Neural progenitor cell (in vitro differentiated cells): ENCODE measurements at regions not wholly inside any gene's neighbourhood (a gene's known extent, or its start where the extent isn't known, plus 50 kb on each side); places are given as distances from the start of the nearest gene placed in this dataset.

ENCODE experiments used
- EZH2 ChIP-seq: fragments of 200-600 bp; sonication (generic); IDR thresholded peaks from 2 replicates; pipeline ENCODE4 v1.6.1; 2017; ENCODE audit warnings: antibody characterized with exemption, mild to moderate bottlenecking, moderate library complexity
- EZH2phosphoT487 ChIP-seq: fragments of 200-600 bp; sonication (generic); IDR thresholded peaks from 2 replicates; pipeline ENCODE4 v1.6.1; 2017; ENCODE audit warnings: antibody characterized with exemption
- TF ChIP-seq, protein P1 (sequence below): fragments of 200-600 bp; sonication (generic); IDR thresholded peaks from 2 replicates; pipeline ENCODE4 v1.5.1; 2017; ENCODE audit warnings: antibody characterized with exemption, mild to moderate bottlenecking

DNA sequence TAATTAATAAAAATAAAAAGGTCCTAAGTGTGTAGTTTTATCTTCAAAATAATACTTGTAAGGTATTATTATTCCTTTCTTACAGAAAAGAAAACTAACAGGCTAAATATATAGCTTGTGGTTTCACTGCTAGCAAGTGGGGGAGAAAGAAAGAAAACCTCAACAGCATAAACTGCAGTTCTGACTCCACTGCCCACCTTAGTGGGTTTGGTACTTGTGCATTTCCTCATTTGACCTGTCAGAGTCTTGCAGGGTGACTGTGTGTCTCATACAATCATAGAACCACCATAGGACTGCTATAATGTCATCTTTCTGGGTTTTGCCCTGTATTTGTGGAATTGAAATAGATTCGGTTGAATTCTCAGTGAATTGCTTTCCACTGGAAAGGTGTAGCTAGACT lies 94.7 kb upstream of the PUDP start:
- TF ChIP-seq, protein P1, sequence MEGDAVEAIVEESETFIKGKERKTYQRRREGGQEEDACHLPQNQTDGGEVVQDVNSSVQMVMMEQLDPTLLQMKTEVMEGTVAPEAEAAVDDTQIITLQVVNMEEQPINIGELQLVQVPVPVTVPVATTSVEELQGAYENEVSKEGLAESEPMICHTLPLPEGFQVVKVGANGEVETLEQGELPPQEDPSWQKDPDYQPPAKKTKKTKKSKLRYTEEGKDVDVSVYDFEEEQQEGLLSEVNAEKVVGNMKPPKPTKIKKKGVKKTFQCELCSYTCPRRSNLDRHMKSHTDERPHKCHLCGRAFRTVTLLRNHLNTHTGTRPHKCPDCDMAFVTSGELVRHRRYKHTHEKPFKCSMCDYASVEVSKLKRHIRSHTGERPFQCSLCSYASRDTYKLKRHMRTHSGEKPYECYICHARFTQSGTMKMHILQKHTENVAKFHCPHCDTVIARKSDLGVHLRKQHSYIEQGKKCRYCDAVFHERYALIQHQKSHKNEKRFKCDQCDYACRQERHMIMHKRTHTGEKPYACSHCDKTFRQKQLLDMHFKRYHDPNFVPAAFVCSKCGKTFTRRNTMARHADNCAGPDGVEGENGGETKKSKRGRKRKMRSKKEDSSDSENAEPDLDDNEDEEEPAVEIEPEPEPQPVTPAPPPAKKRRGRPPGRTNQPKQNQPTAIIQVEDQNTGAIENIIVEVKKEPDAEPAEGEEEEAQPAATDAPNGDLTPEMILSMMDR: no peak
- TF ChIP-seq EZH2: no peak
- no peak for TF ChIP-seq EZH2phosphoT487
